AG04450 (cell line): ENCODE measurements at regions not wholly inside any gene's neighbourhood (a gene's known extent, or its start where the extent isn't known, plus 50 kb on each side); places are given as distances from the start of the nearest gene placed in this dataset.

Experiments used
- CTCF ChIA-PET: fragments of 300-600, 350-600 bp; formaldehyde crosslinking; extraction: SDS; loops from one replicate; lab custom pipeline; 2022; ENCODE audit warnings: antibody characterized with exemption, inconsistent platforms; lab: Charles Lee
- POLR2A ChIA-PET: fragments of 350-600 bp; formaldehyde crosslinking; extraction: SDS; loops from one replicate; lab custom pipeline; 2021; ENCODE audit warnings: antibody characterized with exemption, inconsistent platforms; lab: Yijun Ruan, JAX
- DNase-seq: peaks from one replicate; pipeline ENCODE4 v3.0.0-alpha.2; 2011; ENCODE audit warnings: low read depth, low spot score
- H3K27ac ChIP-seq: one replicate; pipeline ENCODE4 v1.5.1; 2012; ENCODE audit warnings: low read depth, low read length, control low read depth
- H3K27me3 ChIP-seq: one replicate; pipeline ENCODE4 v1.6.0; 2012; ENCODE audit warnings: low read length; ENCODE audit not compliant: control insufficient read depth, insufficient read depth
- H3K4me3 ChIP-seq: 2 replicates; pipeline ENCODE4 v1.5.1; 2011; ENCODE audit warnings: mild to moderate bottlenecking, low read depth, low read length, control low read depth
- H3K9me3 ChIP-seq: 2 replicates; pipeline ENCODE4 v1.5.1; 2012; ENCODE audit warnings: low read length; ENCODE audit not compliant: control insufficient read depth, insufficient read depth
- CTCF ChIP-seq: IDR thresholded peaks from 2 replicates; pipeline ENCODE4 v1.5.1; 2011; ENCODE audit warnings: low read depth, low read length, control low read depth, inconsistent platforms

GRCh38 chr13:105159841-105160240 lies 1375.6 kb downstream of the EFNB2 start:
- ChIA-PET CTCF (interaction anchor here (1.2 kb wide), 1 partner anchor 1373 kb away, joined by 3 read pairs; no protein-coding TSS in a partner anchor), POLR2A (no interaction called here)
- no peak overlapping the region for H3K4me3 ChIP-seq
- H3K9me3 ChIP-seq = no peaks in the 10 kb centered on the region
- no peak for DNase-seq
- no peak for TF ChIP-seq CTCF
- no peak overlapping the region for H3K27ac ChIP-seq
- H3K27me3 ChIP-seq = no peaks in the 10 kb centered on the region

GRCh38 chr13:105153611-105154010 lies 1381.9 kb downstream of the EFNB2 start:
- POLR2A ChIA-PET = no interaction called here

GRCh38 chr13:105151639-105152038 lies 1383.8 kb downstream of the EFNB2 start:
- no peak for DNase-seq
- no peaks in the 10 kb centered on the region for H3K9me3 ChIP-seq
- TF ChIP-seq CTCF = no peak
- H3K27ac ChIP-seq = no peak overlapping the region
- ChIA-PET CTCF (no interaction called here), POLR2A (interaction anchor here (0.7 kb wide), 1 partner anchor 35 kb away, joined by 3 read pairs; no protein-coding TSS in a partner anchor)
- no peaks in the 10 kb centered on the region for H3K27me3 ChIP-seq
- H3K4me3 ChIP-seq = no peak overlapping the region

More at GRCh38 chr13:105153611-105154010, 1381.9 kb downstream of the EFNB2 start:
- H3K27ac ChIP-seq = no peak overlapping the region
- H3K4me3 ChIP-seq = no peak overlapping the region
- H3K9me3 ChIP-seq = no peaks in the 10 kb centered on the region
- CTCF ChIA-PET = no interaction called here
- H3K27me3 ChIP-seq = no peaks in the 10 kb centered on the region
- TF ChIP-seq CTCF = no peak
- no peak for DNase-seq

GRCh38 chr13:105147461-105147860 lies 1388.0 kb downstream of the EFNB2 start:
- DNase-seq = no peak
- TF ChIP-seq CTCF = no peak
- POLR2A ChIA-PET = no interaction called here
- Histone ChIP-seq H3K27ac (no peak overlapping the region), H3K9me3 (no peaks in the 10 kb centered on the region), H3K4me3 (no peak overlapping the region), H3K27me3 (no peaks in the 10 kb centered on the region)
- CTCF ChIA-PET = interaction anchor here (0.6 kb wide), 1 partner anchor 1002 kb away, joined by 3 read pairs; no protein-coding TSS in a partner anchor

GRCh38 chr13:105144936-105145335 lies 1390.5 kb downstream of the EFNB2 start:
- DNase-seq = no peak
- no peak for TF ChIP-seq CTCF
- no peak overlapping the region for H3K4me3 ChIP-seq
- no peak overlapping the region for H3K27ac ChIP-seq
- H3K9me3 ChIP-seq = no peaks in the 10 kb centered on the region
- no peaks in the 10 kb centered on the region for H3K27me3 ChIP-seq
- ChIA-PET POLR2A (no interaction called here), CTCF (interaction anchor here (0.6 kb wide), 1 partner anchor 28 kb away, joined by 3 read pairs; no protein-coding TSS in a partner anchor)
